ENCODE measurements at regions not wholly inside any gene's neighbourhood (a gene's known extent, or its start where the extent isn't known, plus 50 kb on each side); places are given as distances from the start of the nearest gene placed in this dataset.

DNA sequence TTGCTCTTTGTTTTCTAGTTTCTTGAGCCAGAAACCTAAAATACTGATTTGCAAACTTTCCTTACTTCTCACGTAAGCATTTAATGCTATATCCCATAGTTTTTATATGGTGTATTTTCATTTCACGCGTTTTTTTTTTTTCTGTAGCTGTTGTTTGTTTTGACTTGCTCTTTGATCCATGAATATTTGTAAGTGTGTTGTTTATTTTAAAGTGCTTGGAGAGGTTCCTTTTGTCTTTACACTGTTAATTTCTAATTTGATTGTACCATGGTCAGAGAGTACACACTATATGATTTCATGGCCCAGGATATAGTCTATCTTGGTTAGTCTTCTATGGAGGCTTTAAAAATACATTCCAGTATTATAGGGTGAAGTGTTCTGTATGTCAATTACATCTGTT lies 84.8 kb upstream of the RNF217 start:
- no peak for FAIRE-seq
- no peak for DNase-seq (ENCODE audit: insufficient read length, low spot score)

DNA sequence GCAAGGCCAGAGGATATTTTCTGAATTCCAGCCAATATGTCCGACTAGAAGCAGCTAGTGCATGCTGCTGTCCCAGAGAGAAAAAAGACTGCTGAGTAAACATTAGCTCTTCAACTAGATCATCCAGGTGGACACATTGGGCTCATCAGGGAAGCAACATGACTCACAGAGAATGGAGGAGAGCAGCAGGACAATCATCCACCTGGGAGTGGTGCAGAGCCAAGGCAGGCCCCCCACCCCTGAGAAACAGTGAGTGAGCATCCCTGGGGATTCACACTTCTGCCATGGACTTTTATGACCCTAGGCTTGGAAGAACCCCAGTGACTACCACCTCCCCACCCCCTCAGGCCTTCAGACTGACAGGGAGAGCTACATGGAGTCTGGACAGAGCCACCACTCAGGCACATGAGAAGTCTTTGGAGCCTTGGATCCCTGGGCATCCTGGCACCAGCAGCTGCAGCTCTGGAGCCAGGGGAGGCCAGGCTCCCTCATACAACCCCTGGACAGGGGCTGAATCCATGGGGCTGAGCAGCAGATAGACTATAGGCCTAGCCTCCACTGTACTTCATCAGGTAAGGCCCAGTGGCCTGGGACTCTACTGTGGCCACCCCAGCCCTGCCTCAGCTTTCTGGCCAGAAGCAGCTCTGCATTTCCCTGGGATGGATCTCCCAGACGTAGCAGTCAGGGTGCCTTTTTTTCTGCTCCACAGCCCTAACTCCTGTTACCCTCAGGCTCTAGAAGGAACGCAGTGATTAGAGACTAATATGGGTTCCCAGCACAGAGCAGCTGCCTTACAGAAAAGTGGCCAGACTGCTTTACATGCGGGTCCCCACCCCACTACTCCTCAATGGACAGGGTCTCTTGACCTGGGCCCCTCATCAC lies 82.9 kb upstream of the RNF217 start:
- FAIRE-seq (no peak), DNase-seq (ENCODE audit: insufficient read length, low spot score) (no peak)

DNA sequence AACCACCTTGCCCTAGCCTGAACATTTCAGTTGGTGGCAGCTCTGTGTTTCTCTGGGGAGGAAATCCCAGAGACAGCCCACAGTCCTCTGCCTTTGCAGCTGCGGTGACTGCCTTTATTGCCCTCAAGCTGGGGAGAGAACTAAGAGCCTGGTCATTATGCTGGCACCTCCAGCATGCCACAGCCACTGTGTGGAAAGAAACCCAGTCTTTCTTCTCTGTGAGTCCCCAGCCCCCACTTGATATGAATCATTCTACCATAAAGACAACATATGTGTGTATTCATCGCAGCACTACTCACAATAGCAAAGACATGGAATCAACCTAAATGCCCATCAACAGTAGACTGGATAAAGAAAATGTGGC lies 82.3 kb upstream of the RNF217 start:
- no peak for FAIRE-seq

DNA sequence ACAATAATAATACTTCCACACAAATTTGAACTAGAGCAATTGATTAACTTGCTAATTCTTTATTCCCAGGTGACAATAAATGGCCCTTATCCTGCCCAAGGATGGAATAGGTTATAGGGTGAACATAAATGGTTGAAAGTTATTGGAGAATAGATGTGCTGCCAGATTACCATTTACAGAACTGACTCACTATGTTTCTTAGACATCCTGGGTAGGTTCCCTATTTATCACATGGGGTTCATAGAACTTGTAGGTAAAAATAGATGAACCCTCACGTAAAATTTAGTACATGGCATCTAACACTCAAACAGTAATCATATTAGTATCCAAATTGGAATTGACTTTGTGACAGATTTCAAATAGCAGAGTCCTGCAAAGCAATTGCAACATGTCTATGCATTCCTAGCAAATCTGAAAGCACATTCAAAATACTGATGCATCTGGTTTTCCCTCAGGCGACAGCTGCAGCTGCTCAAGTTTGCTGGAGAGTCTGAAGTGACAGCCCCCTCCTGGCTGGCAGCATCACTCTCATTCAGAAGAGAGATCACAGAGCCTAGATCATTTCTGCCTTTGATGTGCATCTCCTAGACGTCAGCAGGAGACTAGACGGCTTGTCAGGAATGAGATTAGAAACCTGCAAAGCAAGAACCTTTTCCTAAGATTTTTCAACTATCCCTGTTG lies 80.2 kb upstream of the RNF217 start:
- peak; percentile 11 for FAIRE-seq

More for the DNA sequence above, 82.3 kb upstream of the RNF217 start:
- no peak for DNase-seq (ENCODE audit: insufficient read length, low spot score)

DNA sequence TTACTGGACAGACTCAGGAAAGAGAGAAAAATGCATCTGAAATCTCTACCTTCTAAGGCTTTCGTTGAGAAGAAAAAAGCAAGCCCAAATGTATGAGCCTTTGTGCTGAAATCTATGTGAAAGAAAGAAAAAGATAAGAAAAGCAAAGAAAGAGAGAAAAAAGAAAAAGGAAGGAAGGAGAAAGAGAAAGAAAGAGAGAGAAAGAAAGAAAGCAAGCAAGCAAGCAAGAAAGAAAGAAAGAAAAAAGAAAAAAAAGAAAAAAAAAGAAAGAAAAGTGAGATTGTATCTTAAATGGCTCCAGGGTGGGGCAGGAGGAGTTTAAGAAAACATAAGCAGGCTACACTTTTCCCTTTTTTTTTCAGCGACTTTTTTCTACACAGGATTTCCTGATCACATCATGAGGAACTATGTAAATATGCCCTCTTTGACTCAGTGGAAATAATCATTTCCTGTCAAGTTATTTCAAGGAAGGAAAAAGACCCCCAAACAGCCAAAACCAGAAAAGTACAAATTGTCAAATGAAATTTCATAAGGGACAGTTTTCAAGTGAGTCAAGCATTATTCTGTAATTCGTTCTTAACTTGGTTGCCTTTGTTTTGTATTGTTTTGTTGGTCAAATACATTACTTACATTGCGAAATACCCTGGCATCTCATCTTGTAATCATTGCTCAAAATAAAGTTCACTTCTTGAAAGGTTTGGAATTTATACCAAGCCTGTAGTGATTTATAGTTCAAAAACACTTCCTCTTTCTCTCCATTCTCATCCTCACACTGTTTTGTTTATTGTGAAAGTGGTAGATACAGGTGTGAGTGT lies 79.5 kb upstream of the RNF217 start:
- DNase-seq (ENCODE audit: insufficient read length, low spot score) (no peak), FAIRE-seq (no peak)

More for the DNA sequence above, 80.2 kb upstream of the RNF217 start:
- no peak for DNase-seq (ENCODE audit: insufficient read length, low spot score)

DNA sequence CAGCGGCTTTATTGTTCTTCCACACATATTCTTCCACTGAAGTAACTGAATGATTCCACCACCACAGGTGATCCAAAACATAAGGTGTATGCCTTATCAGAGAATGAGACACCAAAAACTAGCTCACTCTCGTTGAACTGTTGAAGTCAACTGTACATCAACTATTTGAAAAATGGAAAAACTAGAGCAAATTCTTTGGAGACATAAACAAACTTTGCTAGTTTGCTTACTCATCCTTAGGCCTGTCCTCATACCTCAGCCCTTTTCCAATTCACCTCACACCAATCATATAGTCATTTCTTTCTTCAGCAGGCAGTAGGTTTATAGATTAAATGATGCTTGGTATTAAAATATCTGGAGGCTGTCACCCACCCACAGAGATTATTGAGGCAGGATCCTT lies 77.1 kb upstream of the RNF217 start:
- no peak for FAIRE-seq

DNA sequence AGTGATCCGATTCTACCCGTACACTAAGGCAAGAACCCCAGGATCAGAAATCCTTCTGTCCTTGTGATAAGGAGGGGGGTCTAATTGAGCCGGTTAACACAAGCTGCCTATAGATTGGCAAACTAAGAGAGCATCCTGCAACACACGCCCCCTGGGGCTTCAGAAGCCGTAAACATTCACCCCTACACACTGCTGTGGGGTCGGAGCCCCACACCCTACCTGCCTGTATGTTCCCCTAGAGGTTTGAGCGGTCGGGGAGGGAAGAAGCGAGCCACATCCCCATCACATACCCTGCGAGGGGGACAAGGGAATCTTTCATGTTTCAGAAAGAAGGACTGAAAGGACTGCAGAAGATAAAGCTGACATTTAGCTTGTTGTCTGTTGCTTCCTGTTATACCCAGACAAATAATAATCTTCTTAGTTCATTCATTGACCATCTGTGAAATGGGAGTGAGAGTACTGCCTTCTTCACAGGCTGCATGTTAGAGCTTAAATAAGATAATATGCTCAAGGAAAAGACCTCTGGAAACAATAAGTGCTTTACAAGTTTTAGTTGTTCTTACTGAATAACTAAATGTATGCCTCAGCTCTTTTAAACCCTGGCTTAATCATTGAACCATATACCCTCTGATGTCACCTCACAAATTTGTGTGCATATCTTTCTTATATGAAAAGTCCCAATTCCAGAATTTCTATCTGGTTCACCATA lies 74.2 kb upstream of the RNF217 start:
- FAIRE-seq: no peak
- DNase-seq (ENCODE audit: insufficient read length, low spot score): no peak

More for the DNA sequence above, 77.1 kb upstream of the RNF217 start:
- no peak for DNase-seq (ENCODE audit: insufficient read length, low spot score)

DNA sequence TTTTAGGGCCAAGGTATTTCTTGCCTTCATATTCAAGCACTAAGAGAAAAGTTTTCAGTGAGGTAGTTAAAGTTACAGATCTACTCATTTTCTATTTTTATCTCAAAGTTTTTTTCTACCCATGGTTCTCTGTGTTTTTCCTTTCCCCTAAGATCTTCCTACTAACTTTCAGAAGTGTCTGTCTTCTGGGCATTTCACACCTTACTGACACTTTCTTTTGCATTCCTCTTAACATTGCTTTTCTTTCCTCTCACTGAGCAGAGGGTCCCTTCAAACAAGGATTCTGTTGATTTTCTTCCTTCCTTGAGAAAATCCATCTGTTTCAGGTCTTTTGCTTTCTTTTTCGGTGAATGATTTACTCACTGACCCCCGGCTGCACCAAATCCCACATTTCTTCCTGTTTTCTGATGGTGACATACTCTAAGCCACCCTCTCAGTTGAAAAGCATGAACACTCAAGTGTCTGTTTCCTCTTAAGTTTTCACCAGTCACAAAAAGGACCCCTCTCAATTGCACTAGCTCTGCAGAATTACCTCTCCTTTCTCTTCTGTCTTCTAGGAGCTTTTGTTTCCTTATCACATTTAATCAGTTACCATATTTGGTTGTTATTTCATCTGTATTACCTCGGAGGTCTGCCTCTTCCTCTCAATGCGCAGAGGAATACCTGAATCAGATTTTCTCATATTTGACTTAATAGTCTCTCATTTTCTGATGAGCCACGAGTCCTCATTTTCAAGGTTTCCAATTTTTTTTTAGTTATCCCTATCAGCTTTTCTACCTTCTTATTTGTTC lies 73.5 kb upstream of the RNF217 start:
- no peak for DNase-seq (ENCODE audit: insufficient read length, low spot score)
- peak; percentile 72 for FAIRE-seq

DNA sequence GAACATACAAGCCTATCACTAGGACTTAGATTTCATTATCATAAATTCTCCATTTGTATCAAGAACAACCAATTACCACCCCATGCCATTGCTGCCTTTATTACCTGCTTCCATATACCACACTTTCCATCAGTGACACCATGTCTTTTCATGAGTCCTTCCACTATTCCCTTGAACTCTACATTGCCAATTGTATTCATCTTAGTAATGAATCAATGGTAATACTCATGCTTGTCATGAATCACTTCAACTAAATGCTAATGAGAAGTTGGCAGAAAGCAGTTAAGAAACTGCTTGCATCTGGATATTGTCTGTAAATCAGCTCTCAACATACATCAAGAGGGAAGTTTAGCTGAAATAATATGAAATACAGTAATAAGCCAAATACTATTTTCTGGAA lies 61.2 kb upstream of the RNF217 start:
- DNase-seq (ENCODE audit: insufficient read length, low spot score) (no peak), FAIRE-seq (no peak)

DNA sequence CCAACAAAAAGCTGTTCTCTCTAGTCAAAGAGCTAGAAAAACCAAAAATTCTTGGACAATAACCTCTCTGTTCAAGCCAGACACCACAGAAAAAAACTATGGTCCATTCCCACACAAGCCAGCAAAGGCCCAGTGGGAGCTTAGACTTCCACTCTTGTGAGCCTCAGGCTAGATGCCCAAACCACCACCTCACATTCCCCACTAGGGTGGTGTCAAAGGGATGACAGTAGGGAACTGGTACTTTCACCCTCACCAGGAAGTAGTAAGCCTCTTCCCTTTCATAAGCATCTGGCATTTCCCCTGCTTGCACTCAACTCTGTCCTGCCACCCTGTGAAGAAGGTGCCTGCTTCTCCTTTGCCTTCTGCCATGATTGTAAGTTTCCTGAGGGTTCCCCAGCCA lies 58.4 kb upstream of the RNF217 start:
- DNase-seq (ENCODE audit: insufficient read length, low spot score) (no peak), FAIRE-seq (no peak)

DNA sequence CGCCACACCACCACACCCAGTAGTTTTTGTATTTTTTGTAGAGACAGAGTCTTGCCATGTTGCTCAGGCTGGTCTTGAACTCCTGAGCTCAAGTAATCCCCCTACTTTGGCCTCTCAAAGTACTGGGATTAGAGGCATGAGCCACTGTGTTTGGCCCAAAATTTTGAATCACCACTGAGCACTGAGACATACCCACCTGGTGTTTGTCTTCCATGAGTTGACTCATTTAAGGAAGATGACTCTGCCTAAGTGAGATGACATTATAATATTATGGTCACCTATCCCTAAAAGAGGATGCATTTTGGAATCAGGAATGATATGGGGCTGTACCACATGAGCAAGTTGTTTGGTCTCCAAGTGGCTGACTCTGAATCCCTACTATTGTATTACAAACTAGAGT lies 54.6 kb upstream of the RNF217 start:
- DNase-seq (ENCODE audit: insufficient read length, low spot score): no peak
- no peak for FAIRE-seq
